Activated naive CD4-positive, alpha-beta T cell treated with anti-CD3 and anti-CD28 coated beads, Interleukin-2, amount 50 U/mL, for 16 hours (primary cell): ENCODE measurements at regions not wholly inside any gene's neighbourhood (a gene's known extent, or its start where the extent isn't known, plus 50 kb on each side); places are given as distances from the start of the nearest gene placed in this dataset.

Source experiments
- DNase-seq: peaks from one replicate; pipeline ENCODE4 v3.0.0-alpha.2; 2020

DNA sequence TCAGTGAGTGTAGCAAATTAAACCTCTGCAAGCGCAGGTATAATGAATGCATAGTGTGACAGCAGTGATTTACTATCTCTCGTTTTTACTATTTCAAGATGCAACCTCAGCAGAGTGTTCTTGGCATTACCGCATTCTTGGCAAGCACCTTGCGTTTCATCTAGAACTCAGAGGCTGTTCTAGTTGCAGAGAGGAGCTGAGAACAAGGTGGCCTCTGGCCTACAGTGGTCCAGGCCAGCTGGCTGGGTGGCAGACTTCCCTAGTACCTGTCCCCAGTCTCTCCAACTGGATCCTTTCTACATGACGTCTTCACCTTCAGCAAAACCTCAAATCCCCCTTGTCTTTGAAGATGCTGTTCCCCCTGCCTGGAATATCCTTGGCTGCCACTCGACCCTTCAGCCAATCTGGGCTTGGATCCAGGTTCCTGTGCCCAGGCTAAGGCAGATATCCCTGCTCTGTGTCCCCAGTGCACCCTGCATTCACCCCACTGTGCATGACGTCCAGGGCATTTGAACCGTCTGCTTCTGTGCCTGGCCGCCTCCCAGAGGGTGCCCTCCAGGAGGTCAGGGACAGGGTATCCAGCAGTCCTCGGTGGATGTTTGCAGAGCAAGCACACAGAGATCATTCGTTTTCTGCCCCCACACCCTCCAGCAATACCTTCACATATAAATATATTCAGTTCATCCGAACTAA lies 120.4 kb upstream of the CPEB4 start:
- DNase-seq: no peak

GRCh38 chr5:173768267-173768806 lies 119.8 kb upstream of the CPEB4 start:
- no peak for DNase-seq

- DNase-seq: no peak
Measured at GRCh38 chr5:173768891-173769290, 119.3 kb upstream of the CPEB4 start.

GRCh38 chr5:173770637-173771036 lies 117.5 kb upstream of the CPEB4 start:
- DNase-seq: no peak

GRCh38 chr5:173771121-173771724 lies 116.9 kb upstream of the CPEB4 start:
- DNase-seq: no peak

DNA sequence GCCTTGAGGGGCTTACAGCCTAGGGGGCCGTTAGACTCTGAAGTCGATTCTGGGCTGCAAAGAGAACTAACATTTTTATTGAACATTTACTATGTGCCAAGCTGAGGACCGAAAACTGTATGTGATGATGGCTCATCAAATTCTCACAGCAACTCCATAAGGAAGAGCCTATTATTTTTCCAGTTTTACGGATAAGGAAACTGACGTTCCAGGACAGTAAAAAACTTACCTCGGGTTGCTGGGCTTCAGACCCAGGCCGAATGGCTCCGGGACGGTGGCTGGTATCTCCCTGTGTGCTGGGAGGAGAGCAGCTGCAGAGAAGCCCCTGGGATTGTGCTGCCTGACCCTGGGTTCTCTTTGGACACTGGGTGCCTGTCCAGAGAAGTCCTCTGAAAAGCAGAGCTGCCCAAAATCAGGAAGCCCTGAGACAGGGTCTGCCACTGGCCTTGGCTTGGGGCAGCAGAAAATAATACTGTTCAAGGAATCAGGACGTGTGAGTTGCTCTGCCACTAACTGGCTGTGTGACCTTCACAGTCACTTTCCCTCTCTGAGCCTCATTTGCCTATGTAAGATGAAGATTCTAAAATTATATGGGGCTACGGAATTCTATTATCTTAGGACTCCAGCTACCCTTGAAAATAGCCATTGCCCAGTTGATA lies 116.3 kb upstream of the CPEB4 start:
- DNase-seq: no peak

GRCh38 chr5:173772384-173773059 lies 115.6 kb upstream of the CPEB4 start:
- no peak for DNase-seq

DNA sequence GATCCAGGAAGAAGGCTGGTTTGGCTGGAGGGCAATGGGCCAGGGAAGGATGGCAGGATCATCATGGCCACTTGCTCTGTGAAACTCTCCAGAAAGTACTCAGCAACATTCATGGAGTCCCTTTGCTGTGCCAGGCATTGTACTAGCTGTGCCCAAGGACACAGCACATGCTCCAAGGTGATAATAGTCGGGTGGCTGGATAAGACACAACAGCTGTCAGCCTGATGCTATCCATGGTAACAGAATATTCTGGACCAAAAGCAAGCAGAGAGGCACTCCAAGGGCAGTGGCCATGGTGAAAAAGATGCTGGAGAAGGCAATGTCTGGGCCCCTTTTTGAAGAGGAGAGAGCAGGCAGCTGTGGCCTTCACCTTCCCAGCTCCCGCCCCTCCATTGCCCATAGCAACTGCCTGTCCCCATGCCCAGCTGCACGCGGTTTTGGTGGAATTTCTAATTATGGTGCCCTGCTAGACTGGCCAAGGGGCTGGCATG lies 113.8 kb upstream of the CPEB4 start:
- no peak for DNase-seq

- DNase-seq: no peak
Measured at GRCh38 chr5:173775261-173776197, 112.6 kb upstream of the CPEB4 start.

- DNase-seq: no peak
Measured at GRCh38 chr5:173777149-173777548, 111.0 kb upstream of the CPEB4 start.

DNA sequence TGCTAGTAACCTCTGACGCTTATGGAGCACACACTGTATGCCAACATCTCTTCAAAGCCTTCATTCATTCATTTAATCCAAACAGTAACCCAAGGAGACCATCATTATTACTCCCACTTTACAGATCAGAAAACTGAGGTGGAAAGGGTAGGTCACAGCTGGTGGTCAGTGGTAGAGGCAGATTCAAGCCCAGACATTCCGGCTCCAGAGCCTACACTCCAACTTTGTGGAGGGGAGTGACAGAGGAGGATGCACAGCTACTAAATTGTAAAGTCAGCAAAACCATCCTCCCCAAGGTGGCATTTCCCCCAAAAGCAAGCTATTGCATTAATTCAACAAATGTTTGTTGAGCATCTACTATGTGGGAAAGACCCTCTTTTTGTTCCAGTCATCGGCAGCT lies 110.5 kb upstream of the CPEB4 start:
- DNase-seq: no peak

- DNase-seq: no peak
Measured at GRCh38 chr5:173778152-173778782, 109.9 kb upstream of the CPEB4 start.

- DNase-seq: no peak
Measured at GRCh38 chr5:173778784-173779304, 109.3 kb upstream of the CPEB4 start.

DNA sequence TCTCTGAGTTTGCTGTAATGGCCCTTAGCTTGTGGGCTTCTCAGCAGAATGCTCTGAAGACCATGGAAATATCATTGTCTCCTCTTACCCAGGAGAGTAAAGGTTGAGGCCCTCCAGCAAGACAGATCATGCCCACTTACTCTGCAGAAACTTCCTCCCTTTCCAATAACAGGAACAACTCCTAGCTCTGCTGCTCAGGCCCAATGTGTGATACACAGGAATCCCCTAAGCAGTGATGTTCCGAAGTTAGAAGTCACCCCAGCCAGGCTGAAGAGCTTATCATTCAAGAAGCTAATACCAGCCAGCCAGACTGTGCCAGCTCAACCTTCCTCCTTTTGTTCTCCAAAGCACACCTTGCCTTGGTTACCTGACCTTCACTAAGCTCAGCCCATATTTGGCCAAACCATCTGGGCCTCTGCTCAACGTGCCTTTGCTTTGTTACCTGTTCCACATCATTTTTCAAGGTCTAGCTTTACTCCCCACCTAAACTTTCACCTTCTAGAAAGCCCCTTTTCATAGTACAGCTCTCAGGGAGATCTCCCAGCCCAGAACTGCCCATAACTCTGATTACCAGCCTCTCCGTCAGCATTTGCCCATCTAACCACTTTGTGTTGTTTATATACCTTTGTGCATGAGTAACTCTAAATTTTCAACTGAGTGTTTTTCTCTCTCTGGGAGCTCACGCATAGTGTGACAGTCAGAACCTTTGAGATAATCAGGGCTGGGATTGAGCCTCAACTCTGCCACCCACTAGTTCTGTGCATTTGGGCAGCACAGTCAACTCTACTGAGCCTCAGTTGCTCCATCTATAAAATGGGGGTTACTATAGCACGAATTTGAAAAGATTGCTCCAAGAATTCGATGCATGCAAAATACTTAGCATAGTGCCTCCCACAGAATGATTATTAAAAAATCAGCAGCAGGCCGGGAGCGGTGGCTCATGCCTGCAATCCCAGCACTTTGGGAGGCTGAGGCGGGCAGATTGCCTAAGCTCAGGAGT lies 107.6 kb upstream of the CPEB4 start:
- no peak for DNase-seq

- no peak for DNase-seq
Measured at GRCh38 chr5:173781432-173781815, 106.7 kb upstream of the CPEB4 start.

DNA sequence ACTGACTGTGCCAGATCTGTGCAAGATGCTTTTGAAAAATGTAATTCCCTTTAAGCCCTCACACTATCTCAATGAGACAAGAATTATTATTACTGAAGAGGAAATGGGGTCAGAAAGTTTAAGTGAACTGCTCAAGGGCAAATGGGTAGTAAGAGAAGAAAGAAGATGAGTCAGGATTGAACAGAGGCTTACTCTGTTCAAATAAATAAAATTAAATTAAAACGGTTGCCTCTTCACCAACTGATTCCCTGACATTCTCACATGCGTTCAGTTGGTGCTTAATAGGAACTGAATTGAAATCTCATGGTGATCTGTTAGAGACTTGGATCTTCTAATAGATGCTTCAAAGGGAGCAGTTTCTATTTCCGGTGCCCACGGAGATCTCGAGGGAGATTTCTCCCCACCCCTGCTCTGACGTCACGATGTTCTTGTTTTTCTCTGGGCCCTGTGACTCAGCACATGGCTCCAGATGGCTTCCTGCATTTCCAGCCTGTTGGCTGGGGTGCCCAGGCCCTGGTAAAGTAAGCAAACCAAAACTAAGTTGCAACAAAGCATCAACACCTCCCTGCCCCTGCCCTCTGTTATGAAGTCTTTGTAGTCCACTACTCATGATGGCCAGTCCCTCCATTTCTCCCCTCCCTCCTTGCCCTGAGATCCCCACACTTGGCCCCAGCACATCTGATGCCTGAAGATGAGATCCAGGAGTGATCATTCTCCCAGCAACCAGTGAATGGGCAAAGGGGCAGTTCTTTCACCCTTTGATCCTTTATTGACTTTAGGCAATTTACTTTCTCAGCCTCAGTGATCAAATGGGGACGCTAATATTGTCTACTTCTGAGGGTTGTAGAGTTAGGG lies 106.1 kb upstream of the CPEB4 start:
- DNase-seq: peak; percentile 59

DNA sequence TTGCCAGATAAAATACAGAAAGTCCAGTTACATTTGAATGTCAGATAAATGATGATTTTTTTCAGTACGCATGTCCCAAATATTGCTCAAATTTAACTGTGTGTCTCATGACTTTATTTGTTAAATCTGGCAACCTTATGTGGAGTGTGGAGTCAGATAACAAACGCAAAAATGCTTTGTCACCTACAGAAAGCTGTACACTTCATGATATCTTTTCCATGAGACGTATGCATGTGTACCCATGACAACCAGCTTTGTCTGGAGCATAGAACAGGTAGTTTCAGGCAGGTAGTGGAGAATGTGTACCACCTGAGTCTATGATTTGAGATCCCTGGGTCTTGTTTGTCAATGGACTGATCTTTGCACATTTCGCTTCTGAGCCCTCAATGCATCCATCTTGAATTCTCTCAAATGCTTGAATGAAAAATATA lies 105.5 kb upstream of the CPEB4 start:
- DNase-seq: no peak

DNA sequence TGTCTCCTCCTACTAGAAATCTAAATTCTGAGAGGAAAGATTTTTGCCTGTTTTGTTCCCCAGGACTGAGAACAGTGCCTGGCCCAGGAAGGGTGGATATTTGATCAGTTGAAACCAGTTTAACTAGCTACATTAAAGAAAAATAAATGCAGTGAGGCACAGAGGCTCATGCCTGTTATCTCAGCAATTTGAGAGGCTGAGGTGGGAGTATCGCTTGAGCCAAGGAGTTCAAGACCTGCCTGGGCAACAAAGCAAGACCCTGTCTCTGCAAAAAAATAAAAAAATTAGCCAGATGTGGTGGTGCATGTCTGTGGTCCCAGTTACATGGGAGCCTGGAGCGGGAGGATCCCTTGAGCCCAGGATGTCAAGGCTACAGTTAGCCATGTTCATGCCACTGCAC lies 104.8 kb upstream of the CPEB4 start:
- no peak for DNase-seq

DNA sequence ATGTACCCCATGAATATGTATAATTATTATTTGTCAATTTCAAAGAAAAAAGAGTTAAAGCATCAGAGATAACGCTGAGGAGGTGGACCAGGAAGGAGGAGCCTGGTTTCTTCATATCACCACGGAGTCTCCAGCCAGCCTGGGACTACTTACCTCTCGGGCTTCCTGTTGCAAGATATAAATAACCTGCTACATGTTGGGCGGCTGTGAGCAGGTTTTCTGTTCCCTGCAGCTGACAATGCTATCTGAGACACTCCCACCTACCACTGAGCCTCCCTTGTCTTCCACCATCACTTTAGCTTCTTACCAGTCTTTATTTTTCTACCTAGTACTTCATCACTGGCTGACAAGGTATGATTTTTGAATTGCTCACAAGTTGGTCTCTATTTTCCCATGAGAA lies 102.7 kb upstream of the CPEB4 start:
- DNase-seq: no peak
